Heart left ventricle (tissue), 16 donors: ENCODE measurements at regions not wholly inside any gene's neighbourhood (a gene's known extent, or its start where the extent isn't known, plus 50 kb on each side); places are given as distances from the start of the nearest gene placed in this dataset.
"Not testable (repeated sequence)": the region's sequence is repeated elsewhere in the genome, so short reads cannot be mapped to it uniquely, and the experiment has no call there.

Experiments used
- ATAC-seq, 4 donors: fragments of 200-7000 bp; cut with Tn5 transposase; one replicate each; pipeline ENCODE4 v1.9.1; 2020 to 2022; ENCODE audit warnings: moderate library complexity in 4 of 4, mild to moderate bottlenecking in 3 of 4, moderate number of reproducible peaks in 1 of 4
- DNase-seq, 5 donors: peaks; one replicate each; pipeline ENCODE4 v3.0.0-alpha.2; 2020
- H3K27ac ChIP-seq, 12 donors: fragments of 200-600 bp; sonication (generic) in 4 of 12; one replicate each; pipeline versions ENCODE4 v1.5.0 to v1.8.0; 2016 to 2022; ENCODE audit warnings: mild to moderate bottlenecking in 2 of 12
- H3K27me3 ChIP-seq, 9 donors: fragments of 200-600 bp; sonication (generic) in 2 of 9; one replicate each; pipeline versions ENCODE4 v1.5.1 to v1.8.0; 2016 to 2022; ENCODE audit warnings: mild to moderate bottlenecking in 3 of 9
- H3K36me3 ChIP-seq, 9 donors: fragments of 200-600 bp; sonication (generic) in 2 of 9; one replicate each; pipeline versions ENCODE4 v1.5.0 to v1.8.0; 2018 to 2022; ENCODE audit warnings: mild to moderate bottlenecking in 2 of 9
- H3K4me1 ChIP-seq, 12 donors: fragments of 200-600 bp; sonication (generic) in 4 of 12; one replicate each; pipeline versions ENCODE4 v1.5.0 to v1.8.0; 2016 to 2022; ENCODE audit warnings: mild to moderate bottlenecking in 3 of 12
- H3K4me3 ChIP-seq, 12 donors: fragments of 200-600 bp; sonication (generic) in 4 of 12; one replicate each; pipeline versions ENCODE4 v1.5.0 to v1.8.0; 2017 to 2022; ENCODE audit warnings: mild to moderate bottlenecking in 9 of 12, moderate library complexity in 4 of 12
- H3K9me3 ChIP-seq, 12 donors: fragments of 200-600 bp; sonication (generic) in 4 of 12; one replicate each; pipeline versions ENCODE4 v1.5.0 to v1.8.0; 2016 to 2022; ENCODE audit warnings: mild to moderate bottlenecking in 1 of 12
- CTCF ChIP-seq, 12 donors: fragments of 200-600 bp; sonication (generic) in 4 of 12; IDR thresholded peaks; one replicate each; pipeline versions ENCODE4 v1.5.0 to v1.8.0; 2018 to 2022; ENCODE audit warnings: antibody characterized with exemption in 12 of 12, mild to moderate bottlenecking in 5 of 12
- POLR2A ChIP-seq, 2 donors: fragments of 450-650 bp; IDR thresholded peaks; one replicate each; pipeline ENCODE4 v1.6.1; 2017; ENCODE audit warnings: antibody characterized with exemption in 2 of 2, mild to moderate bottlenecking in 2 of 2, moderate library complexity in 2 of 2
- whole genome bisulfite sequencing, 4 donors: extraction: QIAGEN DNeasy Blood & Tissue Kit in 2 of 4; methylation state at CpG; one replicate each; pipeline versions ENCODE4 v1.1.5 to v1.1.7; 2013 to 2018; 5-methylcytosine and 5-hydroxymethylcytosine counted together
- intact Hi-C, 10 donors: fragments of 100-400 bp; cut with DNase I; formaldehyde crosslinking; loops; one replicate each; pipeline versions ENCODE4 v1.11.1 to v1.14.2; 2022
- donor health status: ischemic (EF 13 %, LVEDD 7.1; RV severe dilation, severe dysfunction).
- donor health status: healthy with polysubstance abuse.
- donor health status: DM: no; HTN: yes; CAD: no.
- donor health status: DM: no; HTN: no; CAD: no.
- donor health status: ischemic (EF 25% LVEDD 6.9; RV normal size, moderate dysfunction).
- donor health status: ischemic (EF 25% LVEDD 5.7; RV mildly dilated, moderate dysfunction).
- donor health status: healthy.
- donor health status: DM: yes; HTN: yes; CAD: no.
- donor health status: ischemic (EF 35%, LVEDD 5.7; RV mildly dilated, moderate dysfunction).
- donor health status: nonischemic (EF 11% LVEDD 7.7; RV severe dilation, severe dysfunction).
- donor health status: DM: yes; HTN: yes; CAD: no.
- donor health status: PGD.
- donor health status: ischemic (EF 29% LVEDD 5.4; RV normal size, mild dysfunction).
- donor health status: nonischemic (EF 23%, LVEDD 6.1; RV moderate dilation, normal function).

GRCh38 chr5:17331651-17332050 is 114.2 kb downstream of the BASP1 start:
- no peak for DNase-seq
- ATAC-seq: no peak
- H3K4me3 ChIP-seq: no peak overlapping the region
- H3K27ac ChIP-seq: no peak overlapping the region
- 93 to 97% (median 96%) methylated on average over 4 of the region's 4 CpGs for WGBS, 4 donors
- no peaks in the 10 kb centered on the region for H3K36me3 ChIP-seq
- peaks cover 0 to 4% (median 0%) of the 10 kb centered on the region in 12 donors for H3K9me3 ChIP-seq
- TF ChIP-seq POLR2A (IDR thresholded peaks at IDR 0.05) (no peak), CTCF (IDR thresholded peaks at IDR 0.05) (no peak)
- H3K27me3 ChIP-seq: peaks cover 0 to 4% (median 0%) of the 10 kb centered on the region in 9 donors
- intact Hi-C loops: no loop called here
- no peaks in the 10 kb centered on the region for H3K4me1 ChIP-seq

- ATAC-seq: no peak
- intact Hi-C loops: no loop called here
- Histone ChIP-seq H3K9me3 (peaks cover 0 to 10% (median 0%) of the 10 kb centered on the region in 12 donors), H3K27me3 (no peaks in the 10 kb centered on the region), H3K4me3 (no peak overlapping the region), H3K4me1 (no peaks in the 10 kb centered on the region), H3K27ac (no peak overlapping the region), H3K36me3 (no peaks in the 10 kb centered on the region)
- TF ChIP-seq CTCF (IDR thresholded peaks at IDR 0.05): no peak
- TF ChIP-seq POLR2A (IDR thresholded peaks at IDR 0.05): no peak
- 73 to 83% (median 74%) methylated on average over 3 of the region's 3 CpGs for WGBS, 4 donors
- no peak for DNase-seq
These were observed 116.3 kb downstream of the BASP1 start for GRCh38 chr5:17333755-17334154.

- no peak for TF ChIP-seq POLR2A (IDR thresholded peaks at IDR 0.05)
- H3K27ac ChIP-seq: no peak overlapping the region
- no peak for DNase-seq
- no peaks in the 10 kb centered on the region for H3K27me3 ChIP-seq
- H3K36me3 ChIP-seq: no peaks in the 10 kb centered on the region
- no peak overlapping the region for H3K4me3 ChIP-seq
- intact Hi-C loops: no loop called here
- H3K9me3 ChIP-seq: peaks cover 0 to 10% (median 0%) of the 10 kb centered on the region in 12 donors
- no peaks in the 10 kb centered on the region for H3K4me1 ChIP-seq
- no peak for ATAC-seq
- 14 to 35% (median 25%) methylated on average over 1 of the region's 1 CpG for WGBS, 4 donors
These were observed 118.6 kb downstream of the BASP1 start for GRCh38 chr5:17336054-17336453.

- H3K9me3 ChIP-seq, H3K4me3 ChIP-seq, H3K4me1 ChIP-seq, H3K36me3 ChIP-seq, ATAC-seq, intact Hi-C loops, H3K27me3 ChIP-seq, H3K27ac ChIP-seq, DNase-seq: not testable (repeated sequence)
- whole genome bisulfite sequencing, 4 donors: 60 to 73% (median 65%) methylated on average over 3 of the region's 3 CpGs
These were observed 119.3 kb downstream of the BASP1 start for GRCh38 chr5:17336723-17337122.

- ATAC-seq (no peak), DNase-seq (no peak)
- 71 to 77% (median 75%) methylated on average over 1 of the region's 1 CpG for WGBS, 4 donors
- Histone ChIP-seq H3K27me3 (no peaks in the 10 kb centered on the region), H3K9me3 (peaks cover 0 to 10% (median 0%) of the 10 kb centered on the region in 12 donors), H3K27ac (no peak overlapping the region), H3K36me3 (no peaks in the 10 kb centered on the region), H3K4me3 (no peak overlapping the region), H3K4me1 (no peaks in the 10 kb centered on the region)
- intact Hi-C loops: no loop called here
- TF ChIP-seq POLR2A (IDR thresholded peaks at IDR 0.05): no peak
- no peak for TF ChIP-seq CTCF (IDR thresholded peaks at IDR 0.05)
These were observed 122.4 kb downstream of the BASP1 start for GRCh38 chr5:17339841-17340240.
